NCI-H1105 treated with DMSO at 0.1 percent for 48 hours (cell line): ENCODE measurements at regions not wholly inside any gene's neighbourhood (a gene's known extent, or its start where the extent isn't known, plus 50 kb on each side); places are given as distances from the start of the nearest gene placed in this dataset.
"Not testable (repeated sequence)": the region's sequence is repeated elsewhere in the genome, so short reads cannot be mapped to it uniquely, and the experiment has no call there.

Experiments
- DNase-seq: peaks from one replicate; lab custom pipeline; 2025; lab: John Stamatoyannopoulos, UW

- DNase-seq, result no peak
Measured at GRCh38 chr4:112775801-112776200, 138.9 kb downstream of the LARP7 start.

DNA sequence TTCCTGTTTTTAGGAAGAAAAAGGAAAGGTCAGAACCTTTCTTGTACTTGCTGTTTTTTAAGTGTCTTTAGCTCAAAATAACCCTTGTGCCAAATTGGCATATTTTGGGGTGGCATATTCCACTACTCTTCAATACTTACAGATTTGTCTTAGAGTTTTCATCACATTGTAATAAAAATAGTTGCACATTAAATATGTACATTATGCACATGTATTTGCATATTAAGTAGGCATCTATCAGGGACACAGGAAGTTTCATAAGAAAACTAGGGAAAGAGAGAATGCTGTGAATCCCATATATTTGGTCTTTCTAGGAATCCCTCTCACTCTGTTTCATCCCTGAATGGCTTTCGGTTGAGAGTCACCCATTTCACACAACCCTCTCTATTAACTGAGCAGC is 139.6 kb downstream of the LARP7 start:
- no peak for DNase-seq

DNA sequence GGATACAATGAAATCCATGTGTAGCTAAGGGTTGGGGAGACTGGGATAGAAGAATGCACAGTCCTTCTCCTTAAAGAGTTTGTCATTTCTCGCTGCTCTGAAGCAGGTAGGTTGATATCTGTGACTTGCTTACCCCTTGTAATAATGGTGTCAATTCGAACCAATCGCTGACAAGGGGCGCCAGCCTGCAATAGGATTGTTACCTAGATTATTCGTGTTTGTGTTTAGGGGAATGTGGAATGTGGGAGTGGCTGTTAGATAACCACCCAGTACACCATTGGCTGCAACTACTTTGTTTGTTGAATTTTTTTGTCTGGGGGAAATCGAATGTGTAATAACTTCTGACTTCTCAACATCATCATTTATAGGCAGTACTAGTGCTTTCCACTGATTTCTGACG is 141.6 kb downstream of the LARP7 start:
- DNase-seq, result no peak

DNA sequence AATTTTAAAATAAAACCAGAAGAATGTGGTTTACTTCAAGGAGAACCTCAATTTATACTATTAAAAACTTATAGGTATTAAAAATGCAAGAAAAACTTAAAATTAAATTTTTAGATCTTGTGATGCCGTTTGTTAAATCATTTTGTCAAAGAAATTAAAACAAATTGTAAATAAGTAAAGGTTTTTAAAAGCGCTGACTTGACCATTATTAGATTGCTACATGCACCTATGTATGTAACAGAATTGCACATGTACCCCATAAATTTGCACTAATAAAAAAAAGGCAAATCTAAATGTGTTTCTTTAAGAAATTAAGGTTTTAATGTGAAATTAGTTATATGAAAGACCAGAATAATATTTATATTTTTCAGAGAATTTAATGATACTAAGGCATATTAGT is 156.1 kb downstream of the LARP7 start:
- DNase-seq, result no peak

DNA sequence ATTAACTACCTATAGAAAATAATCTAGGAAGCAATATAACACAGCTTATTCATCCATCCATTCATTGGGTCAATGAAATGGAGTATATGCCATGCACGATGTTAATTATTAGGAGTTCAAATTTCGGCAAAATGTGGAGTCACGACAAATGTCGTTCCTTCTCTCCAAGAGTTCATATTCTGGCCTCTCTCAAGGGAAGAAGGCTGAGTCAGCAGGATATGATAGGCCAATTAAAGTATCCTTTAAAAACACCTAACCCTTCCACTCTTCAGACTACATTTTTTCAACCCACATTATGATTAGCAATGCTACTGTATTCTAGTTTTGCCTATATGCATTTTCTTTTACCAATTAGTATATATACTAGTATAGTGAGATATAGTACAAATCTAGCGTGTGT is 163.1 kb downstream of the LARP7 start:
- DNase-seq, result no peak

DNA sequence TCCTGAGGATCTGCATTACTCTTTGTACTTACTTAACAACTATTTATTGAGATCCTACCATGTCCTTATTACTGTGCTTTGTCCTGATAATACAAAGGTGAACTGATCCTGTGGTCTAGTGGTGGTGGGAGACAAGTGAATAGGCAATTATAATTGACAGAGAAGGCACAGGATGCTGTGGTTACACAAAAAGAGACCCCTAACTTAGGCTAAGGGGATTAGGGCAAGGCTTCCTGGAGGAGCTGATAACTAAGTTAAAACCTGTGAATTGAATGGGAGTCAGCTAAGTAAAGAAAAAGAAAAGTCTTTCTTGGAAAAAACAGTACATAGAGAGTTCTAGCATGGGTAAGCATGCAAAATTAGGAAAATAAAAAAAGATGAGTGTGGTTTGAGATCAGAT is 164.4 kb downstream of the LARP7 start:
- DNase-seq, result no peak

DNA sequence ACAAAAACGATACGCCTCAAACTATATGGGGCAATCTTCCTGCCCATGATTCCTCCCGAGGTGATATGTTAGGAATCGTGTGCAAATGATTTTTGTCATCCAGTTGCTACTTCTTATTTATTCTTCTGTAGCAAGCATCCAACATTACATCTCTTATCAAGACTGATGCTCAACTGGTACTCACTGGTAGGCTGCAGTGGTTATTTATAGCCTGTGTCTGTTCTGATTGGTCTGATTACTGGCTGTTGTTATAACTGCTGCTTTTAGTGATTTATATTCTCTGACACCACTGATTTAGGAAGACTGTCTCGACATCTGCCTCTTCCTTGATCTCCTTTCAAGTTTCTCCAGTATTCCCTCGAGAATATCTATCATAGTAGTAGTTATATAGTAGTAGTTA is 165.8 kb downstream of the LARP7 start:
- no peak for DNase-seq

GRCh38 chr4:112807083-112807482 is 170.1 kb downstream of the LARP7 start:
- no peak for DNase-seq

- no peak for DNase-seq
Measured at GRCh38 chr4:112808001-112808400, 171.1 kb downstream of the LARP7 start.

- no peak for DNase-seq
Measured at GRCh38 chr4:112813790-112814189, 176.8 kb downstream of the LARP7 start.

DNA sequence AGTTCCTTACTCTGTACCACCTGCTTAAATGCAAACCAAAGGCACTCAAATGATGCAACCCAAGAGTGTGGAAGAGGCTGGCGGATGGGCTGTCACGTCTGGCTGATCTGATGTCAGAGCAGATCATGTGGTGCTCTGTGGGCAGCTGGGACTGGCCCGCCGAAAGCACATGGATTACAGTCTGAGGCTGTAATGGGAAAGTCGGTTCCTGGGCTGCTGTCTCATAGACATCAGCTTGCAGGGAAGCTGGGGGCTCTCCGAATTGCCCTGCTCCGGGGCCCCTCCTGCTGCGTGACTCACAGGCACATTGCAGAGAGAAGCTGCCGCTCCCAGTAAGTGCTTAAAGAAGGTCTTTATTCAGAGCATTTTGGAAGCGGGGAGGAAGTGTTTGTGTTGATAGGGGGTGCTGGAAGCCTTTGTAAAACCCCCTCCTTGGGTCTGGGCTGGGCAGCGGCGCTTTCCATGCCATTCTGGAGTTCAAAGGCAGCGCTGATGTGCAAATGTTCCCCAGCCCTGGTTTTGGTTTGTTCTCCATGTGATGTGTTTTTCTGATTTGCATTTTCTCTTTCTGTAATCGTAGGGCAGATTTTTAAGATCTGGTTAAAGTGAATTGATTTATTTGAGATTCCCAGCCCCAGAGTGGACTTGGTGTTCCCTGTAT is 181.1 kb downstream of the LARP7 start:
- peak; percentile 35 for DNase-seq

DNA sequence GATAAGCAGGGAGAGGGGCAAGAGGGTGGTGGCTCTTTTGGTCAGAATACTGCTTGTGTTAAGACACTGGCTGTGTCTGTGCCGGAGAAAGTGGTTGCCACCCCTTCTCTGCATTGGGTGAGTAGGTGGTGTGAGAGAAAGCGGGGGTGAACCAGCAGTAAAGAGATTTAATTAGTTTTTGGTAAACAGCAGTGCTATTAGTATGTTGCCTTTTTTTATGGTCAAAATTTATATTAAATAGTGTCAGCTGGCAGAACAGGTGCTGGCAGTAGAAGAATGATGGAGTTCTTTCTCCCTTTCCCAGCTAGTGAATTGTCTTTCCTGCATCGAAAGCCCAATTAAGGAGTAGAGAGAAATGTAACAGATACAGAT is 181.6 kb downstream of the LARP7 start:
- DNase-seq, result peak; percentile 6

DNA sequence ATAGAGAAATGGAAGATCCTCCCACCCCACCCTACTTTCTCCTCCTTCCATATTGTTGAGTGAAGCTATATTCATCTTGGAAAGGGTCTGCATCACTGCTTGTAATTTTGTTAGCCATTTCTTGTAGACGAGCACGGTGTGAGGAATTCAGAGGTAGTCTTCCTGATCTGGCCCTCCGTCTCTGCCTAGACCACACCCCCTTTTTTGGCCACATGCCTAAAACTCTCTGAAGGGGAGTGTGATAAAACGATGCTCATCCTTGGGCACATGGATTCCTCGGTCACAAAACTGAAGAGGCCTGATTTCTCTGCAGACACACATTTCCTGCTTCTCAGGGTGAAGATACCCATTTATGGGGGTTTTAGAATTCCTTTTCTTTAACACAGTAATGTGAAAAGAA is 182.8 kb downstream of the LARP7 start:
- DNase-seq, result no peak

- no peak for DNase-seq
Measured at GRCh38 chr4:112823156-112823555, 186.2 kb downstream of the LARP7 start.

- no peak for DNase-seq
Measured at GRCh38 chr4:112823606-112824005, 186.7 kb downstream of the LARP7 start.

GRCh38 chr4:112830753-112831386 is 193.9 kb downstream of the LARP7 start:
- no peak for DNase-seq

DNA sequence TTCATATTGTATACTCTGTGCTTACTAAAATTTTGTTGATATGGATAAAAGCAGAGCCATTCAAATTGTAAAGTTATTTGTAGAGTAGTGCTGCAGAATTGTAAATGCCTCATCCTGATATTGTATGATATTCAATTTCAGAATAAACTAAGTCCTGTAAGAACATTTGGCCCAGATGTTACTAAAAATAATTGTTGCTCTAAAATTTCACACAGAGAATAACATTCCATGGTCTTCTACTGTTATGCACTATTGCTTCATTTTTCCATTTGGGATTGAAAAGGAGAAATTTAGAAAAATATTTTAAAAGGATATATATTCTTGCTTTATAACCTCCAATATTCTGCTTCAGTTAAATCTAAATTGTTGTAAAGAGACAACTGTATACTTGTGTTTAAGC is 195.6 kb downstream of the LARP7 start:
- DNase-seq, result no peak

DNA sequence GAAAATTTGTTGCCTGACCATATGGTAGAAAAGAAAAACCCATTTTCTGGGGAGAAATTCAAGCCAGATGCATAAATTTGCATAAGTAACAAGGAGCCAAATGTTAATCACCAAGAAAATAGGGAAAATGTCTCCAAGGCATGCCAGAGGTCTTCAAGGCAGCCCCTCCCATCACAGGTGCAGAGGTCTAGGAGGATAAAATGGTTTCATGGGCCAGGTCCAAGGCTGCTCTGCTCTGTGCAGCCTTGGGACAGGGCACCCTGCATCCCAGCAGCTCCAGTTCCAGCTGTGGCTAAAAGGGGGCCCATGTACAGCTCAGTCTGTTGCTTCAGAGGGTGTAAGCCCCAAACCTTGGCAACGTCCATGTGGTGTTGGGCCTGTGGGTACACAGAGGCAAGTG is 200.0 kb downstream of the LARP7 start:
- no peak for DNase-seq

DNA sequence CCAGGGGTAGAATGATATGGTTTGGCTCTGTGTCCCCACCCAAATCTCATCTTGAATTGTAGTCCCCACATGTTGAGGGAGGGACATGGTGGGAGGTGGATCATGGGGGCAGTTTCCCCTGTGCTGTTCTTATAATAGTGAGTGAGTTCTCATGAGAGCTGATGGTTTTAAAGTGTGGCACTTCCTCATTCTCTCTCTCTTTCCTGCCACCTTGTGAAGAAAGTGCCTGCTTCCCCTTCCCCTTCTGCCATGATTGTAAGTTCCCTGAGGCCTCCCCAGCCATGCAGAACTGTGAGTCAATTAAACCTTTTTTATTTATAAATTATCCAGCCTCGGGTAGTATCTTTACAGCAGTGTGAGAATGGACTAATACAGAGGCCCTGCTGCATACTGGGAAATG is 201.1 kb downstream of the LARP7 start:
- DNase-seq, result not testable (repeated sequence)

- DNase-seq, result no peak
Measured at GRCh38 chr4:112840061-112840460, 203.1 kb downstream of the LARP7 start.

GRCh38 chr4:112840619-112841018 is 203.7 kb downstream of the LARP7 start:
- DNase-seq, result no peak

GRCh38 chr4:112842513-112842912 is 205.6 kb downstream of the LARP7 start:
- DNase-seq, result no peak

DNA sequence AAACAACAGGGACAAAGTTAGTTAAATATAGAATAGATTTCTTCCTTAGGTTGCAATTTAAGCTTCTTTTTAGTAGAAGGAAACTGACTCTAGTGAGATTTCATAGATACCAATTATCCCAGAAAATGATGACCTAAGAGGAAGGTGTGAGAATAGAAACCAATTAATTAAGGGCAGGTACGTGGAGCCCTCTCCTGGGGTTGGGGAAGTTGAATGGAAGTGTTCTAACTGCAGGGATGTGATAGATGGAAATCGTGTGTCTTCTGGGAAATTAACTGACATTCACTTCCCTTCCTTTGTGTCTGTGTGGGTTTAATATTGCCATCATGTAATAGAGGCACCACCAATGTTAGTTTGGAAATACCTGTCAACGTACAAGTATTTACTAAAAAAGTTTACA is 204.1 kb upstream of the ANK2 start:
- no peak for DNase-seq

DNA sequence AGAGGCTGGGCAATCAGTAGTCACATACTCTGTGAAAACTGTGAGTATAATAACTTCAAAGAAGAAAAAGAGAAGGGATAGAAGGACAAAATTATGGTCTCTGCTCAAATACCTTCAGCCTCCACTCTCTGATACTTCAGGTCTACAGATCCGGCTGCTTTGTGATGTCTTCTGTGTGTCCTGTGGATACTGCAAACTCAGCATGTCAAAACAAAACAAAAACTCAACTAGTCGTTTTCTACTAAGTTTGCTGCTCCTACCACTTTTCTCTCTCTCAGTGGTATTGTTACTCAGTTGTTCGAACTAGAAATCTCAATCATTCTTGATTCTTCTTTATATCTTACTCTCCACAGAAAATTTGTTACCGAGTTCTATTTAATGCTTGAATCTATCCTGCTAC is 202.4 kb upstream of the ANK2 start:
- DNase-seq, result no peak
